NCI-H460 (cell line): ENCODE measurements at regions not wholly inside any gene's neighbourhood (a gene's known extent, or its start where the extent isn't known, plus 50 kb on each side); places are given as distances from the start of the nearest gene placed in this dataset.
"Not testable (repeated sequence)": the region's sequence is repeated elsewhere in the genome, so short reads cannot be mapped to it uniquely, and the experiment has no call there.

Source experiments
- DNase-seq: peaks from one replicate; pipeline ENCODE4 v3.0.0-alpha.2; 2016; ENCODE audit warnings: low read depth; ENCODE audit errors: extremely low read depth

DNA sequence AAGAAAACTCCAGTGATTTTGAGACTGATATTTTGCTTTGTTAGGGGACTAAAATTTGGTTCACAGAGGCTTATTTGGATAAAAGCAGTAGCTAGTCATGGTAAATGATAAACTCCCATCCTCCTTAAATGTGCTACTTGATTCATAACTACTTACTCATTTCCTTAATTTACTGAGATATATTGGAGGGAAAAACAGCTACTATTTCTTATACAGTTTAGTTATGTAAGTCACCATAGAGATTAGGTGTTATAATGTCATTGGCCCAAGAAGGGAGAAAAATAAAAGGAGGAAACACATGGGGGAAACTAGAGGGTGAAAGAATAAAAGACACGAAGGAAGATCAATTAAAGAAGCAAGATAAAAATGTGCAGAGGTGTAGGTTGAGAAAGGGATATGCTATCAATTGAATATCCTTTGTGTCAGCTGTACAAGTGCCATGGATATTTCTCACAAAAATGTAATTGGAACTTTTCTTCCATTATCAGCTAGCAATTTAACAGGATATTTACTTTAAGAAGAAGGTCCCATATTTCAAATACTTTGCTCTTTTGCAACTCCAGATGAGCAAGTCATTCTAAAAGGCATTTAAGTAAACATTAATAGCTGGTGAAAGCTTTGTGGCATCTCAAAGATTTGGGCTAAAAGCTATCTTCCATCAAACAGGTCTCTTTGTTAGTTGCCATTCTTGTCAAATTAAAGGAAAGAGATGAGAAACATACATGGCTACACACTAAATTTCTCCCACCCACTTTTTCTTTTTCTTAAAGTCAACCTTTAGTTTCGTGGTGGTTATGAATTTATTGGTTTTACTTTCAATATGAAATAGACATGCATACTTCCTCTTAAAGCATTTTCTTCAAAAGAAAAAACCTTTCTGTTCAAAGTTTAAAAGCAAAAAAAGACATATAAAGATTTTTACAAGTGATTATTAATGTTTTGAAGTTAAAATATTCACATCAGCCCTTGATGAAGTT, 439.5 kb downstream of the CCER1 start:
- DNase-seq: no peak

DNA sequence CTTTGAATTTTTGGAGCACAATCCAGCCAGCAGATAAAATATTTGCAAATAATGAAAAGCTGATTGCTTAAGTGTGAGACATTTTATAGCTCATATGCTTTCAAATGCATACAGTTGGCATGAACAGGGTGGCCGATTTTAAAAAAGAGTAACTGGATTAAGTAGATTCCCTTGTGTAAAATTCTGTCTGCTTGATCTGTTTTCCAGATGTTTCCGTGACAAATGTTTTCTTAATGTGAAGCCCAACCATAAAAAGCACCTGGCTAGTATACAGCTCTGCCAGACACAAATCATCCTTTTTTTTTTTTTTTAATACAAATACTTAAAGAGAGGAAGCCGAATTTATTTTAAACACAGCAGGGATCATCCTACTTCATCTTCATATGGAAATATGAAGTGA, 440.7 kb downstream of the CCER1 start:
- no peak for DNase-seq

DNA sequence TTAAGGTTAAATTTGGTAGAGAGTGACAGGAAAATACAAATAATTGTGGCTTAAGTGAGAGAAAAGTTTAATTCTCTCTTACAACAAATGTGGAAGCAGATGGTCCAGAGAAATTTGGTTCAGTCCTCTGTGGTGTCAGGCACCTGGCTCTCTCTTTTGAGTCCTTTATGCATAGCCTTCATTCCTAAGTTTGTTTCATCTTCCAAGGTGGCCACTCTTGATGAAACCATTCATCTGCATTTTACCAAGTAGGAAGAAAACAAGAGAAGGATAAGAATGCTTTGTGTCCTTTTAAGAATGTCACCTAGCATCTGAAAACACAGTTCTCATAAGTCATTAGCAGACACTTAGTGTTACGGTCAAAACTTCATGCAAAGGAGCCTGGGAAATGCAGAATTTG, 442.5 kb downstream of the CCER1 start:
- no peak for DNase-seq

DNA sequence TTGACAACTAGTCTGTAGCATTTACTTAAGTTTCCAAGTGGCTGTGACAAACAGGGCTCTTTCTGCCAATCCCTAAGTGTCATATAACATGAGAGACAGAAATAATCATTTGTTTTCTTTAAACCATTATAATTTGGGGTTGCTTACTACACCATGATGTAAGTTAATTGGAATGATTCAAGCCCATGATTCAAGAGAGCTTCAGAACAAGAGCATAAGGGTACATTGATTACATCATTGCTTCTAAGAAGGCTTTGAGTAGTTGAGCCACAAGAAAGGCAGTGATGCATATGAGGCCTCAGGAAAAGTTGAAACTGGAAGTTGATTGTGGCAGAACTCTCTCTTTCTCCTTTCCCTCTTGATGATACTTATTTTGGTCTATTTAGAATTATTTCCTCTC, 444.0 kb downstream of the CCER1 start:
- no peak for DNase-seq

DNA sequence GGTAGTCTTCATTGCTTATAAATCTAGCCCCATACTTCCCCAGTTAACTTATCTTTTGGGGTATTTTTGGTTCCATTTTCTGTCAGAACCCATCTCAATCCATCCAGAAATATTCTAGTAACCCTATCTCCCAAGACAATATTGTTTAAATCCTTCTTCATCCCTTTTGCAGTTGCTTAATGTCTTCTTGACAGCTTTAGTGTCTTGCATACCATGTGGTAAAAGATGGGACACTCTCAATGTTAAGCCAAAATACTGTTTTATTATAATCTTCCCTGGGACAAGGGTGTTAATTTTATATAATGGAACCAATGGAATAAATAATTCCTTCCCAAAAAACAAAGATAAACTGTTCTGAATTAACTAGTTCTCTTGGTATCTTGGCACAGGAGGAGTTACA, 450.2 kb downstream of the CCER1 start:
- DNase-seq: no peak

DNA sequence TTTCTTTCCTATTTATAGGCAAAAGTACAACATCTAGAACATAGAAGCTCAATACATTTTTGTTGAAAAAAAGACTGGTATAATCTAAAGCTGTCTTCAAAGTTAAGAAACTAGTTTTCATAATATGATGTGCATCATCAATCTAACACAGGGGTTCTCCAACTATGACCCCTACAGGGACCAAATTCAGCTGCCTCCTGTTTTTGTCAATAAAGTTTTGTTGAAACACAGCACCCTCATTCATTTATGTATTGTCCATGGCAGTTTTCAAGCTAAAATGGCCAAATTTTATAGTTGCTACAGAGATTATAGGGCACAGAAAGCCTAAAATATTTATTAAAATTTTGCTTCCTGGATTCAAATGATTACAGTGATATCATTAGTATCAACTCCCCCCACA, 452.9 kb downstream of the CCER1 start:
- DNase-seq: no peak

DNA sequence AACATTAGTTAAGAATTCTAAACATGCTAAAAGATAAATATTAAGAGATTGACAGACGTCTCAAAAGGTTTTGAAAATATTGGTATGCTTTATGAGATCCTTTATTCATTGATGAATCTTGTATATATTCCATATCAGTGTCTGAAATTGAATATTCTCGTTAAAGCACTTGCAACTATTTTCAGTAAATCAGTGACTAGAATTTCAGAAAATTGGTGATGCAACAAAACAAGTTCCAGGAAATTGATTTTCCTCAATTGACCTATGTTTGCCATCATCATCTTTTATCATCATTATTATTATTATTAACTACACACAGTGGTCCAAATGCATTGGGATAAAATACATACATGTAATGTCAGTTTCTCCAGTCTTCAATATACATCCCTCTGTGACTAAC, 453.6 kb downstream of the CCER1 start:
- no peak for DNase-seq

DNA sequence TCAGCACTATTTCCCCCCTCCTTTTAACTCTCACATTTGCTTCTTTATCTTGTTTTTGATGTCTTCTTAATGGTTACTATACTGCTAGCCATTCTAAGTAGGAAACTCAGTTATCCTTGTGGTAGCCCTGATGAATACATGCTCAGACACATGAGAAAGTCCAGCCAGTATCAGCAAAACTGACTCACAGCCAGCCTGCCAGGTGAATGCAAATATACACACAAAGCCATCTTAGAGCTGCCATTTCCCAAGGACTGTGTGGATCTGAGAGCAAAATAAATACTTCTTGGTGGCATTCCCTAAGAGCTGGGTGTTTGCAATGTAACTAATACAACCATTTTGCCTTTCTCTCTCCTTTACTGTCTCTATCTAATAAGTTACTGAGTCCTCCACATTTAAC, 455.2 kb downstream of the CCER1 start:
- no peak for DNase-seq

DNA sequence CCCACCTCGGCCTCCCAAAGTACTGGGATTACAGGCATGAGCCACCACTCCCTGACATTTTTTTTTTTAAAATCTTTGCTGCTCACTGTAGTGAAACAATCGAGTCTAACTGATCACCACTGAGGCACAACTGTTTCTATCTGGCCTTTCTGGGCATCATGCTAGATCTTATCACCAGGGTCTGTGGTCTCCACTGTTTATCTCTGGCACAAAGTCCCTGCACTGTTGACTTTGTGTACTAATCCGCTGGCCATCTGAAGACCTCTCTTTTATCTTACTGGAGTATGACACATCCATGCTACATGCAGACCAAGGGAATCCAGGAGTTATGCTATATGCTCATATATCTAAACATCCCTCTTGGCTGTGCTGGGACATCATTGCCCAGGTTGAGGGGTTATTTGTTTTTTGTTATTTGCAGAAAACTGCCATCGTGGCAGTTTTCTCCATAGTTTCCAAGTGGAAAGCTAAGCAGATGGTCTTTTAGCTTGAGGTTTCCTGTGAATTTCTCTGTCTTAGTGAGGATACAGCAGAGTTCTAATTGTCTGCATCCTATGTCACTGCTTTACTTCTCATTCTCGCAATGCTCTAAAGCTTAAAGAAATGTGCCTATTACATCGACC, 456.9 kb downstream of the CCER1 start:
- no peak for DNase-seq

DNA sequence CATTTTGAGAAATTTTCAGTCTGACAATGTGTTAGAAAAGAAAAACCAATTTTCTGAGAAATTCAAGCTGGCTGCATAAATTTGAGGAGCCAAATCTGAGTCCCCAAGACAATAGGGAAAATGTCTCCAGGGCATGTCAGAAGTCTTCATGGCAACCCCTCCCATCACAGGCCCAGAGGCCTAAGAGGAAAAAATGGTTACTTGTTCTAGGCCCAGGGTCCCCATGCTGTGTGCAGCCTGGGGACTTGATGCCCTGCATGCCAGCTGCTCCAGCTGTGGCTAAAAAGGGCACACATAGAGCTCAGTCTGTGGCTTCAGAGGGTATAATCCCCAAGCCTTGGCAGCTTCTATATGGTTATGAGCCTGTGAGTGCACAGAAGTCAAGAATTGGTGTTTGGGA, 464.6 kb downstream of the CCER1 start:
- DNase-seq: no peak

DNA sequence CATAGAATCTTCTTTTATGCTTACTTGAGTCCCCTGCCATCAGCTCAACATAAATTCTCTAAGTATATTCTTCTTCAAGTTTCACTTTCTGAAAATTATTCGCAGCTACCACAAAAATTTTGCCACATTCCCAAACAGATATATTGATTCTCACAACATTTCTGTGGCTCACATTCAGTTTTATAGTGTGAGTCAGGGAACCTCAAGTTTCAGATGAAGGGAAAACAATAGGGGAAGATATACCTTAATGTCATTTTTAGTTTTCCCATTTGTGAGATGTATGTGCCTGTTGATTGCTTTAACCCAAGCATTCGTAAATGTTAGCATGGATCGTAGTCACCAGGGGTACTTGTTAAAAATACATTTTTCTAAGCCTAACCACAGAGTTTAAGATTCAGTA, 465.8 kb downstream of the CCER1 start:
- no peak for DNase-seq

DNA sequence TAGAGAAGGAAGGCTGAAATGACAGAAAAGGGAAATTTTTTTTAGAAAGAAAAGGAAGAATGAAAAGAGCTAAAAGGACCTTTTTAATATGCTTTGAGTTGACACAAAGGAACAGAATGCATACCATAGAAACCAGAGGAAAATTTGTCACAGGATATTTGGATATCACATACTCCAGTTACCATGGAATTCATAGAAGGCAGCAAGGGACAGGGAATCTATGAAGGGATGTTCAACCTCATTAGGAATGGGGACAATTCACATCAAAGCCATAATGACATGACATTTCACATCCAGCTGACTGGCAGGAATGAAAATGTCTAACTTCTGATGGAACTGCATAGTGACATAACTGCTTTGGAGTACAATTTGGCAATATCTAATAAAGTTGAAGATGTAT, 469.4 kb downstream of the CCER1 start:
- no peak for DNase-seq

DNA sequence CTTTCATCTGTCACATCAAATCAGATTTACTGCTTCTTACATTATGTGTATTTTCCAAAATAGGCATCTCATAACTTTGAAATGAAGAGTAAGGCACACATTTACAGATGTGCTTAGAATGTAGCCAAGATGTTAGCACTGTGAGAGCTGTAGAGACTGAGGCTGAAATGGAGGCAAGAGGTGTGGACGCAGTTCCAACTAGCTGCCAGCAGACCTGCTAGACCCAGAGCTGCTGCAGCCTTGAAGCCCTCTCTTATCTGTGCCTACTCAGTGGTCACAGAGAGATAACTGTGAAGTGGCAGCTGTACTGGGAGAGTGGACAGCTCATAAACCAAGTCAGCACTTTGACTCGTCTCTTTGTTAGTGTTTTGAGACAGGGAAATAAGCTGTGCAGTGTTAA, 470.9 kb downstream of the CCER1 start:
- no peak for DNase-seq

DNA sequence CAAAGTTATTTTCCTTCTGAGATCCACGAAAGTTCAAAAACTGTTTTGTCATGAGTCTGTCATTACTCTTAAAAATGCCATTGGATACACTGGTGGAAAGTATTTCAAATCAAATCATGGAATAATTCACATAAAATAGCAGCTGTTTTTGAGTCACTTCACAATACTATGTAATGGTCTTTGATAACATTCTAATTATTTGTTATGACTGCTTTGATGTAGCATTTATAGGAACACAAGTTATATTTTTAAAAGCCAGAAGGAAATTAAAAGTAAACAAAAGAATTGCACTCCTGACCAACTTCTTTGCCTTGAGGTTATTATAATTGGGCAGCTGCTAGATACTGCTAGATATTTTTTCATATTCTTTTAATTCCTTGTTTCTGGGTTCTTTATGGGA, 473.2 kb downstream of the CCER1 start:
- DNase-seq: no peak

DNA sequence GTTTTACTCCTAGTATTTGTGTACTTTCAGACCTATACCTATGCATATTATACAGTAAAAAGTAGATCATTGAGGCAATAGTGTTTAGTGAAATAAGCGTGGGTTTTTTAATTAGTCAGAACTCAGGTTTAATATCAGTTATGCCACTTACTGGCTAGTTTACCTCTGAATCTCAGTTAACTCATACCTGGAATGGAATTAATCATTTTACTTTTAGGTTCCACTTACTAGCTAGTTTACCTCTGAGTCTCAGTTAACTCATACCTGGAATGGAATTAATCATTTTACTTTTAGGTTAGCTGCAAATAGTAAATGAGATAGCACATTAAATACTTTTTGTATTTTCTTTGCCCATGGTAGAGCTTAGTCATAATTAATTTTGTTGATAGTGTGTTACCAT, 475.7 kb downstream of the CCER1 start:
- no peak for DNase-seq

DNA sequence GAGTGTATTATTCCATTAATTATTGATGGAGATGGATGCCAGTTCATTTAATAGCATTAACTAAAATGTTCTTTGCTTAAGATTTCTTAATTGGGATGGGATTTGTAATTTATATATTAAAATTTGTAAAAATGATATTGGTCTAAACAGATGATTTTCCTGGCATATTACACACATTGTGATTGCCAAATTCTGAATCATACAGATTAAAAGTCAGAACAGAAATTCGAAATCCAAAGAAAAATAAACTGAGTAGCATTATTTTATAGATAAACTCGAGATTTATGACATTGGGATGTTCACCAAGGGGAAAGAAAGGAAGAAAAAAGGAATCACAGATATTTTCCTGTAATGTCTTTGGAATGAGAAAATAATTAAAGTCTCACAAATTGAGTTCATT, 481.1 kb downstream of the CCER1 start:
- no peak for DNase-seq

DNA sequence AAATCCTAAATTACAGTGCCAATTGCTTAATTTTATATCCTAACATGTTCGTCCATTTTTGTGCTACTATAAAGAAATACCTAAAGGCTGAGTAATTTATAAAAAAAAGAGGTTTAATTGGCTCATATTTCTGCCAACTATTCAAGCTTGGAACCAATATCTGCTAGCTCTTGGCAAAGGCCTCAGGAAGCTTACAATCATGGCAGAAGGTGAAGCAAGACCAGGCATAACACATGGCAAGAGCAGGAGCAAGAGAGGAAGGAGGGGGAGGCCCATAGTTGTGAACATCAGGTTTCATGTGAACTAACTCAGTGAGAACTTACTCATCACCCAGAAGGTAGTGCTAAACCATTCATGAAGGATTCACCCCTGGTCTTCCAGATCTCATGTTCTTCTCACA, 494.3 kb downstream of the CCER1 start:
- DNase-seq: no peak

DNA sequence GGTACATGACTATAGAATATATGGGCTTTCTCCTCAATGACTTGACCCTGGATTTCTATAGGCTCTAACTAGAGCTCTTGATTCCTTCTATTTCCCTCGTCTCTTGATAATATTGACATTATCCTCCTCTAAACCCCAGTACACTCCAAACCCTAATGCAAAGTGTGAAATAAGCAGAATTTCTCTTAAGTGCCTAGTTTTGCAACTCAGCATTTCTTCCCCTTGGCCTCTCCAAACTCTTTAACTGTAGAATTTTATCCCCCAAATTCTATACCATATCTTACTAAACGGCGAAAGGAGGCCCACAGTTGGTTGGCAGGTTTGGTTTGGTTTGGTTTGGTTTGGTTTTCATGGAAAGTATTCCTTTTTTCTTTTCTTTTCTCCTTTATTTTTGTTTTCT, 498.7 kb downstream of the CCER1 start:
- DNase-seq: no peak

DNA sequence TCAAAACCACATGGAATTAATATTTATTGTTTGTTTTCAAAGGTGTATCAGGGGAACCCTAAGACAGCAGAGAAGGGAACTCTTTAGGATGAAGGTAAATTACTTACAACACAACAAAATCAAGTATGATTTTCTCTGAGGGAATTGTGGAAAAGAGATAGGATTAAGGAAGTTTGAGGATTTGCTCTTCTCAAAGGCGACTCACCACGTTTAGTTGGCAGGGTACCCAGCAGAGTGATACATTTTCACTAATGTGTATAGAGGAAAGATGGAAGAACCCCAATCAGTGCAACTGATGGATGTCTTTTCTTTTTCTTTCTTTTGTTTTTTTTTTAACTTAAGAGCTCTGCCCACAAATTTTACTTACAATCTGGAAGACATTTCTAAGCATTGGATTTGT, 499.2 kb downstream of the CCER1 start:
- DNase-seq: no peak

DNA sequence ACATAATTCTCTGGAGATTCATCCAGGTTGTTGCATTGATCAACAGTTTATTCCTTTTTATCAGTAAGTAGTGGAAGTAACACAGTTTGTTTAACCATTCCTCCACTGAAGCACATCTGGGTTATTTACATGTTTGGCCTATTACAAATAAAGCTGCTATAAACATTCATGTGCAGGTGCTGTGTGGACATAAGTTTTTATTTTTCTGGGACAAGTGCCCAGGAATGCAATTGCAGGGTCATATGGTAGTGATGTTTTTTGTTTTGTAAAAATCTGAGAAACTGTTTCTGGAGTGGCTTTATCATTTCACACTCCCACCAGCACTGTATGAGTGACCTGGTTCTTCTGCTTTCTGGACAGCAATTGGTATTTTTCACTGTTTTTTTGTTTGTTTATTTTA, 505.4 kb downstream of the CCER1 start:
- no peak for DNase-seq

DNA sequence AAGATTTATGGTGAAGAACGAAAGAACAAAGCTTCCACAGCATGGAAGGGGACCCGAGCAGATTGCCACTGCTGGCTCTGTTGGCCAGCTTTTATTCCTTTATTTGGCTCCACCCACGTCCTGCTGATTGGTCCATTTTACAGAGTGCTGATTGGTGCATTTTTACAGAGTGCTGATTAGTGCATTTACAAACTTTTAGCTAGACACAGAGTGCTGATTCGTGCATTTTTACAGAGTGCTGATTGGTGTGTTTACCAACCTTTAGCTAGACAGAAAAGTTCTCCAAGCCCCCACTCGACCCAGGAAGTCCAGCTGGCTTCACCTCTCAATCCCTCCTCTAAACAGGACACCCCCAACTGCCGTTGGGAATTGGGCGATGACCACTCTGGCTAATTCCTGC, 511.5 kb downstream of the CCER1 start:
- not testable (repeated sequence) for DNase-seq

DNA sequence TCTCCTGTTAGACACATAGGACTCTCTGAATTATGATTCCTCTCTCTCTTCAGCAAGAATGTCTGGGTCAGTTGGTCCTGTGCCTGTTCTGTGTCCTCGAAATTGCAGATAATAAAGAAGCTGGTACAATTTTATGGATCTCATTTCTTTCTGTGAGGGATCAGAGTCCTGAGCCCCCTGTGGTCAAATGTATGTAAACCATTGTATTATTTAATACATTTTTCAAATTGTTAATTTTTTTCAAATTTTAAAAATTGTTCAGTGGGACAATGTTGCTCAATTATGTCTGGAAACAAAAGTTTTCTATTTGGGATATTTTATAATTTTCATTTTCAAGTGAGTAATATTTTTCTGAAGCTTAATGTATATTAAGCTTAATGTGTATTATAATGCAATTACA, 513.5 kb downstream of the CCER1 start:
- DNase-seq: no peak
